Stimulated activated CD4-positive, alpha-beta T cell treated with anti-CD3 and anti-CD28 coated beads, Interleukin-2, amount 100 ng/mL, for 4 hours (primary cell): ENCODE measurements at regions not wholly inside any gene's neighbourhood (a gene's known extent, or its start where the extent isn't known, plus 50 kb on each side); places are given as distances from the start of the nearest gene placed in this dataset.
"Not testable (repeated sequence)": the region's sequence is repeated elsewhere in the genome, so short reads cannot be mapped to it uniquely, and the experiment has no call there.

ENCODE experiments used
- DNase-seq: peaks from one replicate; pipeline ENCODE4 v3.0.0-alpha.2; 2020; ENCODE audit warnings: low read depth

- no peak for DNase-seq
Measured at GRCh38 chr13:50229960-50230661, 214.9 kb downstream of the KCNRG start.

GRCh38 chr13:50230662-50230978 lies 215.4 kb downstream of the KCNRG start:
- no peak for DNase-seq

- not testable (repeated sequence) for DNase-seq
Measured at GRCh38 chr13:50233574-50233973, 218.3 kb downstream of the KCNRG start.

- DNase-seq, result no peak
Measured at GRCh38 chr13:50235604-50236342, 220.5 kb downstream of the KCNRG start.

- peak; percentile 34 for DNase-seq
Measured at GRCh38 chr13:50236898-50237318, 221.7 kb downstream of the KCNRG start.

- DNase-seq, result no peak
Measured at GRCh38 chr13:50238922-50239321, 223.7 kb downstream of the KCNRG start.

- no peak for DNase-seq
Measured at GRCh38 chr13:50241479-50241878, 226.2 kb downstream of the KCNRG start.

GRCh38 chr13:50243931-50244330 lies 228.7 kb downstream of the KCNRG start:
- no peak for DNase-seq

- DNase-seq, result no peak
Measured at GRCh38 chr13:50244355-50244712, 229.1 kb downstream of the KCNRG start.

- DNase-seq, result peak; percentile 28
Measured at GRCh38 chr13:50244713-50245574, 229.7 kb downstream of the KCNRG start.

GRCh38 chr13:50247223-50247622 lies 232.0 kb downstream of the KCNRG start:
- no peak for DNase-seq

- no peak for DNase-seq
Measured at GRCh38 chr13:50248516-50249143, 233.4 kb downstream of the KCNRG start.

- DNase-seq, result no peak
Measured at GRCh38 chr13:50249144-50249521, 233.9 kb downstream of the KCNRG start.

- no peak for DNase-seq
Measured at GRCh38 chr13:50250401-50250800, 235.2 kb downstream of the KCNRG start.

- no peak for DNase-seq
Measured at GRCh38 chr13:50255639-50256038, 240.4 kb downstream of the KCNRG start.

- DNase-seq, result not testable (repeated sequence)
Measured at GRCh38 chr13:50256536-50257321, 241.5 kb downstream of the KCNRG start.

- no peak for DNase-seq
Measured at GRCh38 chr13:50257646-50258045, 242.4 kb downstream of the KCNRG start.

GRCh38 chr13:50261130-50261901 lies 246.1 kb downstream of the KCNRG start:
- no peak for DNase-seq

GRCh38 chr13:50267066-50267465 lies 251.8 kb downstream of the KCNRG start:
- DNase-seq, result no peak

GRCh38 chr13:50267917-50268316 lies 252.7 kb downstream of the KCNRG start:
- DNase-seq, result no peak

GRCh38 chr13:50268500-50268899 lies 253.3 kb downstream of the KCNRG start:
- no peak for DNase-seq
